ENCODE measurements at regions not wholly inside any gene's neighbourhood (a gene's known extent, or its start where the extent isn't known, plus 50 kb on each side); places are given as distances from the start of the nearest gene placed in this dataset.

DNA sequence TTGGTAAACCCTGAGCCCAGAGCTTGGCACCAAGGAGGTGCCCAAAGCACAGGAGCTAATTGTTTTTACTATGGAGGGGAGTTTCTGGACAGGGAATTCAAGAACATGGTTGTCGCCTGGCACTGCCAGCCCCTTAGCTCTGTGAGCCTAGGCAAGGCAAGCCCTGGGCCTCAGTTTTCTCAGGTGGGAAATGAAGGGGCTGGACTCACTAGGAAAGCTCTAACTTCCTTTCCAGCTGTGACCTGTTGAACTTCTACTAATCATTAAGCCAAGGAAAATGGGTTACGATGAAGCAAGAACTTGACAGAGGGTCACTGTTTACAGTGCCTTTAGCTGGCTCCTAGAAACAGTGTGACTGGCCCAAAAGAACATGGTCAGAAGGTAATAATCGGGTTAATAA, 277.2 kb downstream of the SHQ1 start:
- no peak for DNase-seq (ENCODE audit: low read depth in 4 of 4, low spot score in 3 of 4)

DNA sequence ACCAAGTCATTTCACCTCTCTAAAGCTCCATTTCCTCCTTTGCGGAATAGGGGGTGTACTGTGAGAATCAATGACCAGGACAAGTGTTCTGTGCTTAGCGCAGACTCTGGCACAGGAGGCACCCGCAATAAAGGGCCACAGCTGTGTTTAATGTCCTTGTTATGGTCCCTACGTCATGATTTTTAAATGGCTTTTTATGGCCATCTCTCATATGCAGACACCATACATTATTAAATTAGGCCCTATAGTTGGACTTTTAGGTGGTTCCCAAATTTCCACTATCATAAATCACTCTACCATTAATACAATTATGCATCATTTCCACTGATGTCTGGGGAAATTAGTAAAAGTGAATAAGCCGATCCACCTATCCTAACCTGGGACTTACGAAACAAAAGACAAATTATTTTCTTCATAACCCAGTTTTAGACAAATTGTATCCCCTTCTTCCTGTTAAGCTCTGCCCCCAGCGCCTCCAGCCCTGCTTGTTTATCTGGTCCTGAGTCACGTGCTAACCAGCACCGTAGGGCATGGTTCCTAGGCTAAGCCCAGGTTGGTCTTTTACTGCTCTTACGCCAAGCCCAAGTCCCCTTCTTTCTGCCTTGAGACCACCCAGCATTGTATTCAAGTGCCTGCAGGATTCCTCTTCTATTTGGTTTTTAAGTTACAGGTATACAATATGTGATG, 278.3 kb downstream of the SHQ1 start:
- DNase-seq (ENCODE audit: low read depth in 4 of 4, low spot score in 3 of 4): no peak

DNA sequence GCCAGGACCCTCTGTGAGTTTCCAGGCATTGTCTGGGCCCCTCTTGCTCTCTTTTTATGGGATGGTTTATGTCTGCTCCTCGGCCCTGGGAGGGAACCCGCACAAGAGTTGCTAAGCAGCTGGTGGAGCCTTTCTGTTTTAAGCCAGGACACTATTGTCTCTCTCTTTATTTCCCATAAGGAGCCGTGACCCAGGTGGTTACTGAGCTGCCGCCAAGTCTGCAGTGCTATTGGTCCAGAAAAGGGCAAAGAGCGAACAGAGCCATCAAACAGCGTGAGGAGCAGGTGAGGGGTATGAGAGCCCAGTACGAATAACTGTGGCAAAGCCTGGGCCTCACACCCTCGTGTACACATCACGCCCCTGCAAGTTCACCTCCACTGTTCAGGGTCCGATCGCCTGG, 280.2 kb downstream of the SHQ1 start:
- DNase-seq (ENCODE audit: low read depth in 4 of 4, low spot score in 3 of 4): no peak

DNA sequence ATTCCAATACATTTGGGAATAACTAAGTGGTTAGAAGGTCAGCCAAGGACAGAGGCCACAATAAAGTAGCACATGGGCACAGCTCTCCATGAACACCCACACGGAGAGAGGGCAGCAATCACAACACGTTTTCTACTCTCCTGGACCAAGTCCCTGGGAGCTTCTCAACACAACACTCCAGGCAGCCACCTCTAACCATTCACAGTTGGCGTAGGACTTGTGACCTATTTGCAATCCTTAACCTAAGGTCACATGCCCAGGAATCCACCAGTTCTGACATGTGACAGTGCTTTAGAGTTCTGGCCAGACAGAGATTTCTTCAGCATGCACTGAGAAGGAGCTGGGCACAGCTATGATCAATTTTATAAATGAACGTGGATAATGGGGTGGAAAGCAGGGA, 280.8 kb downstream of the SHQ1 start:
- DNase-seq (ENCODE audit: low read depth in 4 of 4, low spot score in 3 of 4): no peak

DNA sequence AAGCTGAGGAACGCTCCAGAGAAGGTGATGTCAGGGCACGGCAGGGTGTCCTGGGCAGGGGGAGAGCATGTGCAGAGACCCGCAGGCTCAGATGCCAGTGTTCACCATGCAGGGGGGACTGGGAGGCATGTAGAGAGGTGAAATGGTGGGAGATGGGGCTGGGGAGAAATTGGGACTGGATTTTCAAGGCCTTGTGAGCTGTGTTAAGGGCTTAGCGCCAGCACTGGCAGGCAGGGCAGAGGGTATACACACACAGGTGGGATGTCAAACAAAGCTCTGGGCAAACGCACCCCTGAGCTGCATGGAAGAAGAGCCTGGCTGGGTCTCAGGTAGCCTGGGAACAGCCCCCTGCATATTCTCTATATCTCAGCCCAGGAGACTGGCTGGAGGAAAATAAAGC, 282.7 kb downstream of the SHQ1 start:
- no peak for DNase-seq (ENCODE audit: low read depth in 4 of 4, low spot score in 3 of 4)

DNA sequence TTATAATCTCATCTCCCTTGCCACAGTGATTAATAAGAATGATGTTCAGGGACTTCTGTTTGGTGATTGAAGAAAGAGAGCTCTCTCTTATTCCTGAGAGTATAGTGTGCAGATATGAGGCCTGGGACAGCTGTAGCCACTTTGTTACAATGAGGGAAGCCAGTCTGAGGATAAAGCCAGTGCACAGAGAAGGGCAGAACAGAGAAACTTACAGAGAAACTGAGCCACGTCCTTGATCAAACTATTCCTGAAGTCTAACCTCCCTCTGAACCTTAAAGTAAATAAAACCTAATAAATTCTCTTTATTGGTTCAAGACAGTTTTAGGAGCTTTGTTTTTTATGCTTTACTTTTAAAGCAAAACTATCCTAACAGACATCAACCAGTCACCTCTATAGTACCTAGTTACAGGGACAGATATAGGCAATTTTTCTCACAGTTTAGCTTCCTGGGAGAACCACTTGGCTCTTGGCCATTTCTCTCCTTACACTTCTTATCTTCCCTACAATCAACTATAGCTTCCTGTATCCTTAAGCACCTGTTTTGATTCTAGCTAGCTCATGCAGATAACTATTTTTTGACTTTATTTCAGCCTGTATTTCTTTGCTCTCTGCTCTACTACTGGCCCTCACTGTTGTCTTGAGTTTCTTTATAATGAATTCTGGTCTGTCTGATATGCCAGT, 284.4 kb downstream of the SHQ1 start:
- DNase-seq (ENCODE audit: low read depth in 4 of 4, low spot score in 3 of 4): no peak

DNA sequence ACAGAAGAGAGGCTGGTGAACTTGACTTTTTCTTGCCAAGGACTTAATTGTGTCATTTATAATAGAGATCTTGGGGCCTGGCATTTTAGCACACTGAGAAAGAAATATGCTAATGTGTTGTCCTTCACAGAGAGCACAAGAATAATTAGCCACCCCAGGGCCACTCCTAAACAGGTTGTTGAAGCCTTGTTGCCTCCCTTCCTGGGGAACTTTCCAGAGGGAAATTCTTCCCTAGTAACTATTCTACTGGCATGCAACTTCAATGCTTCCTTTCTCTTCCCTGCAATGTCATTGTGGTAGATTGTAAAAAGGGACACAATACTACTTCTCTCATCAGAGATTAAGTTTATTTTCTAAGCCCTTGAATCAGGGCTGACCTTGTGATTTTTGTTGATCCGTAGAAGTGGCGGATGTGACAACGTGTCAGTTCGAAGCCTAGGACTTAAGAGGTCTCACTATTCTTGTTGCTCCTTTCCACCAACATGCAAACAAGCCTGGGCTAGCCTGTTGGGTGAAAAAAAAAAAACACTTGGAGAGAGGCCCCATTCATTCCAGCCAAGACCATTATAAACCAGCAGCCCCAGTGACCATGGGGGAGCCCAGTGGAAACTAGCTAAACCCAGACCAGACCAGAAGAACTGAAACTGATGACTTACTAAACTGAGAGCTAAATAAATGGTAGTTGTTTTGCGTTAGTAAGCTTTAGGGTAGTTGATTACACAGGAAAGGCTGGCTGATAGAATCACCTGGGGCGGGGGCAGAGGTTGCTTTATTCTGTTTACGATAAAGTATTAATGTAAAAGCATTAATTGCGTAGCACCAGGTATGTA, 287.2 kb downstream of the SHQ1 start:
- DNase-seq (ENCODE audit: low read depth in 4 of 4, low spot score in 3 of 4): no peak

DNA sequence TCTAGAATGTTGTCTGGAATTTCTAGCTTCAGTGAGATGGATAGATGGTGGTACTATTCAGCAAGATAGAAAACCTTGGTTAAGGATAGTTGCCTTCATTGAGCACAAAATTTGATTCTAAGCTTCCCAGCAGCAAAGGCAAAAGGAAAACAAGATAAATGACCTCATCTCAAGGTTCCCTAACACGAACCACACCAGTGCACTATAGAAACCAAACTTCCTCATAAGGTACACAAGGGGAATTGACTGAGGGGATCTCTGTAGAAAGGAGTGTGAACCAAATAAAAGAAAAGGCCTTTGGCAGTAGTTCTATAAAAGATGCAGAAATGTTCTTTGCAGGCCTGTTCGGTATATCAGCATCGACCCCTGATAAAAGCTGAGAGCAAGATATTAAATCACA, 288.9 kb downstream of the SHQ1 start:
- no peak for DNase-seq (ENCODE audit: low read depth in 4 of 4, low spot score in 3 of 4)

DNA sequence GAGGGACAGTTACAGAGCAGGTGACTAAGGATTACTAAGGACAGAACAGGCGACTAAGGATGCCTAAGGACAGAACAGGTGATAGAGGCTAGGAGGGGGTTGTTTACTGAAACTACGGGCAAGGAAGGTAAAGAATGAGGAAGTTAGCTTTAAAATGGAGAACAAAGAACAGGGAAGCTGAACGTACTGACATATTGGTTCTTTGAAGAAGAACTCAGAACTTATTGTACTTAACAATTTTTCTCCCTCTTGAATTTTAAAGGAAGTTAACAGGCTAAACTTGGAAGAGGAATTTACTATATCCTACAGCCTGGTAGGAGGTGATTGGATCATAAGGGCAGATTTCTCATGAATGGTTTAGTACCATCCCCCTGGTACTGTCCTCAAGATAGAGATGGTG, 290.2 kb downstream of the SHQ1 start:
- no peak for DNase-seq (ENCODE audit: low read depth in 4 of 4, low spot score in 3 of 4)

DNA sequence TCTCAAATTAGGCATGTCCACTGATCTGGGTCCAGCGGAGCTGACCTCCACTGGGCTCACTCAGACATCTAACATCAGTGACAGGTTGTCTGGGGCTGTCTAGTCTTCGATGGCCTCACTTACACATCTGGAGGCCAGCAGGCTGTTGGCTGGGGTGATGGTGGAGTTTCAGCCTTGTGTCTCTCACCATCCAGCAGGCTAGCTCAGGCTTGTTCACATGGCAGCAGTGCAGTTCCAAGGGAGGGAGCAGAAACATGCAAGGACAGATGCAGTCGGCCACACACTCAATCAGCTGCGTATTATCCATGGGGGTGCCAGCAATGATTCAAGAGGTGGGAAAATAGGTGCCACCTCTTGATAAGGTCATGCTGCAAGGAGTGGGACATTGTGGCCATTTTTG, 292.5 kb downstream of the SHQ1 start:
- DNase-seq (ENCODE audit: low read depth in 4 of 4, low spot score in 3 of 4): no peak

DNA sequence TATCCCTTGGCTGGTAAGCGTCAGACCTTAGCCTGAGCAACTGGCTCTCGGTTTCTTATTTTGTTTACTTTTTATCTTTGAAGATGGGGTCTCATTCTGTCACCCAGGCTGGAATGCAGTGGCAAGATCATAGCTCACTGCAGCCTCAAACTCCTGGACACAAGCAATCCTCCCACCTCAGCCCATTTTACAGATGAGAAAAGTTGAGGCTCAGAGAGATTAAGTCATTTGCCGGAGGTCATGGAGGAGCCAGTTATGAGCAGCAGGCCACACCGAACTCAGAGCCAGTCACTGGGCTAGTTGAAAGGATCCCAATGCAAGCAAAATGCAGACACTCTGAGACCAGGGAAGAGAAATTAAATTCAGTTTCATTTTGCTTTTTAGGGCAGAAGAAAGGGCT, 293.6 kb downstream of the SHQ1 start:
- no peak for DNase-seq (ENCODE audit: low read depth in 4 of 4, low spot score in 3 of 4)

DNA sequence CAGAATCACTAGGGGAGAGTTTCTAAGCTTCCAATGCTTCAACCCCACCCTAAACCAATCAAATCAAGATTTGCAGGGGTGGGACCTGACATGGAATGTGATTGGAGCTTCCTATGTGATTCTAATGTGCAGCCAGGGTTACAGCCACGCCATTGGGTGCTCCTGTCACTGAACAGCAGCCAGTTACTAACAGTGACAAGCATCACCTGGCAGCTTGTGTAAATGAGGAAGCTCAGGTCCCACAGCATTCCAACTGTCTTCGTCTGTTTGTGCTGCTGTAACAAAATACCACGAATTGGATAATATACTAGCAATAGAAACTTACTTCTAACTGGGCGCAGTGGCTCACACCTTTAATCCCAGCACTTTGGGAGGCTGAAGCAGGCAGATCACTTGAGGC, 294.9 kb downstream of the SHQ1 start:
- no peak for DNase-seq (ENCODE audit: low read depth in 4 of 4, low spot score in 3 of 4)

DNA sequence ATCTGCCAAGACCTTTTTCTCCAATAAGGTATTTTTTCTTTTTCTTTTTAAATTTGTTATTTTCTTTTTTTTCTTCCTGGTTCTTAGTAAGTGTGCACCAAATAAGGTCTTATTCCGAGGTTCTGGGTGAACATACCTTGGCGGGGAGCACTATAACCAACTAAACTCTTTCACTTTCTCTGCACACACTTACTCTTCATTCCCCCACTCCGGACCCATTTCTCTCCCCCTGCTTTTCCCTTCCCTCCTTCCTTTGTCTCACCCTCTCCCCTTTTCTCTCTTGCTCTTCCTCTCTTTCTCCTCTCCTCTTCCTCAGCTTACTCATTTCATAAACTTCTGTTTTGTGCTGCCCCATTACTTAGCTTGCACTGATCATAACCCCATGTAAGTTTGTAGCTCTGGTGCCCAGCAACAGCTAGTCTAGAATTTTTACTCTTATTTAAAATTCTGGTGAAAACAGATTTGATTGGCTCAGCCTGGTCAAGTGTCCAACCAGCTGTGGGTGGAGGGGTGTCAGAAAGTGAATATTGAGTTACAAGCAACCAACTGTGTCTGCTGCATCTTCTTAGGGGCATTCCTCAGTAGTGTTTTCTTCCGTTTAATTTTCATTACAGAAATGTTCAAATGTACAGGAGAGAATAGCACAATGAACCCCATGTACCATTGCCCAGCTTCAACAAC, 297.5 kb downstream of the SHQ1 start:
- DNase-seq (ENCODE audit: low read depth in 4 of 4, low spot score in 3 of 4): peak in 1 of 4 donors; percentile 45

DNA sequence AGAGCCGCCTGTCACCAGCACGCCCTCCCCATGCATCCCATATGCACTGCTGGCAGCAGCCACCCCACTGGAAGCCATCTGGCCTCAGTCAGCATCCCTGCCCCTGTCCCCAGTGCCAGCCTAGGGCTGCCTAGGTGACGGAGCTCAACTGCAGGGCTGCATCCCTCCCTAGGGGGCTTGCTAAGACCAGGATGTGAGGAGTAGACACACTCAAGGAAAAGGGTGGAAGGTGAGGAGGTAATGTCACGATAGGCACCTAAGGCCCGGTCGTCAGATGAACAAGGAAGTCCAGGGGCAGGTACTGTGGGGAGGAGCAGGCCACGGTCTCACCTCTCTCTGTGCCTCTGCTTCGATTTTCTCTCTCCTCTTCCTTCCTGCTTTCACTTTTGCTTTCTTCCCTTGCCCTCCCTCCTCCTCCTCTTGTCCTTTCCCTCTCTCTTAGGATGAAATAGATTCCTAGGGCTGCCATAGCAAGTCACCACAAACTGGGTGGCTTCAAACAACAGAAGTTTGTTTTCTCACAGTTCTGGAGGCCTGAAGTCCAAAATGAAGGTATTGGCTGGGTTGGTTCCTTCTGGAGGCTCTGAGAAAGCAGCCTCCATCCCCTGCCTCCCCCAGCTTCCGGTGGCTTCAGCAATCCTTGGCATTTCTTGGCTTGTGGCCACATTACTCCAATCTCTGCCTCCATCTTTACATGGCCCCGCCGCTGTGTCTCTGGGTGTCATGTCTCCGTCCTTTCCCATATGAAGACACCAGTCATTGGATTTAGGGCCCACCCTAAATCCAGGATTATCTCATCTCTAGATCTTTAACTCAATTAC, 298.3 kb downstream of the SHQ1 start:
- DNase-seq (ENCODE audit: low read depth in 4 of 4, low spot score in 3 of 4): no peak

DNA sequence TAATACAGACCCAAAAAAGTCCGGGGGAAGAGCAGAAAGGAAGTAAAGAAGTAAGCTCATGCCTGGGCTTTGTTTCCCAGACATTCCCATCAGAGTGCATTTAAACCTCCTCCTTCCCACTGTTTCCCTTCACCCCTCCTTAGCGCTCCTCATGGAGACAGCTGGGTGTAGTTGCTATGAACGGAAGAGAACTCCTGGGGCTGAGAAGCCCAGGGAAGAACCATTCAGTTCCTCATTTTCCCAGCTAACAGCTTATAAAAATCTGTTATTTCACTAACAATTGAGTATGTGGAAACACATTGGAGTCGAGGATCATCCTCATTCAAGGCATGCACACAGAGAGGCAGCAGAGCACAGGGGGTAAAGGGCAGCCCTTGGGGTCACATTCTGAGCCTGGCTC, 299.3 kb downstream of the SHQ1 start:
- DNase-seq (ENCODE audit: low read depth in 4 of 4, low spot score in 3 of 4): no peak

DNA sequence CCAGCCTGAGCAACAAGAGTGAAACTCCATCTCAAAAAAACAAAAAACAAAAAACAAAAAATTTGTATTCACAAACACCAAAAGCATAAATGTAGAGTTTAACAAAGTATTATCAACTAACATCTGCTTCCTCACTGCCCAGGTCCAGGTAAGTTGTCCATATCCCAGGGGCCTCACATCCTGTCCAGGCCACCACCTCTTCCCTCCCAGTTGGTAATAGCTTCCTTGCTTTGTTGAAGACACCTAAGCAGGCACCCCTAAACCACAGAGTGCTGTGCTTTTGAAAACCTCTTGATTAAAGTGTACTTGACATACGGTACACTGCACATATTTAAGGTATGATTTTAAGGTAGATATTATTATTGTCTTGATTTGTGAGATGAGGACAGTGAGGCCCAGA, 299.8 kb downstream of the SHQ1 start:
- no peak for DNase-seq (ENCODE audit: low read depth in 4 of 4, low spot score in 3 of 4)

DNA sequence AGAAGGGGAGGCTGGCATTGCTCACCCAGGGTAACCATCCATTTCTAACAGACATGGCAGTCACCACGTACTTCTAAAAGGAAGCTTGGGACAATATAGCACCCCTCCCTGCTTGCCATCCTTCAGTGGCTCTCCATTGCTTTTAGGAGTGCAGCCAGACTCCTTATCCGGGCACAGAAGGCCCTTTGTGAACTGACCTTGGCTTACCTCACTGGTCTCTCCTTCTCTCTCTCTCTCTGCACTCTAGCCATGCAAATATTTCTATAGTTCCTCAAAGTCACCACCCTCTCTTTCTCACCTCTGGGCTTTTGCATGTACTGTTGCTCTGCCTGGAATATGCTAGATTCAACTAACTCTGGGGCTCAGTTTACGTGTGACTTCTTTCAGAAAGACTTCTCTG, 301.1 kb downstream of the SHQ1 start:
- no peak for DNase-seq (ENCODE audit: low read depth in 4 of 4, low spot score in 3 of 4)

DNA sequence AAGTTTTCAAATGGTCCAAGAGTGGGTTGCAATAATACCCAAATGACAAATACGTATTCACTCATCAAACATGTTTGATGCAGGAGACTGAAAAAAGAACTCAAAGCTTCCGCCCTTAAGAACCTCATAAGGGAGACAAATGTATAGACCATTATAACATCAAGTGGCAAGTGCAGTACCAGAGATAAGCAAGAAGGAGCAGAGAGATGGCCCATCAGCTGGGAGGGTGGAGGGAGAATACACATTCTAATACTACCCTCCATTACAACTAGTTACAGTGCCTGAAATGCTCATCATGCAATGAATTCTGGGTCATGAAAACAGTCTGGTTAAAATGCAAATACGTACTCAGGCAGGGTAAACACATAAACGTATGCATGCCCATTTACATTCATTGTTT, 304.0 kb downstream of the SHQ1 start:
- no peak for DNase-seq (ENCODE audit: low read depth in 4 of 4, low spot score in 3 of 4)

DNA sequence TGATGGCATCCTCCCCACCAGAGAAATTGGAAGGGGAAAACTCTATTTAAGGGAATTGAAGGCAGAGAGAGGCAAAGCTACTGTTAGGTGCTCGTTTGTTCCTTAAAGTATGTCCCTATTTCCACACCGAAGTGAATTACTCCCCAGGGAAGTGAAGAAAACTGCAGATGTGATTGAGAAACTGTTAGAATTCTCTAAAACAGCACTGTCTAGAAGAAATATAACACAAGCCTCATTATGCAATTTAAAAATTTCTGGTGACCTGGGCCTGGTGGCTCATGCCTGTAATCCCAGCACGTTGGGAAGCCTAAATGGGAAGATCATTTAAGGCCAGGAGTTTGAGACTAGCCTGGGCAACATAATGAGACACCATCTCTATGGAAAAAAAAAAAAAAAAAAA, 305.0 kb downstream of the SHQ1 start:
- no peak for DNase-seq (ENCODE audit: low read depth in 4 of 4, low spot score in 3 of 4)

DNA sequence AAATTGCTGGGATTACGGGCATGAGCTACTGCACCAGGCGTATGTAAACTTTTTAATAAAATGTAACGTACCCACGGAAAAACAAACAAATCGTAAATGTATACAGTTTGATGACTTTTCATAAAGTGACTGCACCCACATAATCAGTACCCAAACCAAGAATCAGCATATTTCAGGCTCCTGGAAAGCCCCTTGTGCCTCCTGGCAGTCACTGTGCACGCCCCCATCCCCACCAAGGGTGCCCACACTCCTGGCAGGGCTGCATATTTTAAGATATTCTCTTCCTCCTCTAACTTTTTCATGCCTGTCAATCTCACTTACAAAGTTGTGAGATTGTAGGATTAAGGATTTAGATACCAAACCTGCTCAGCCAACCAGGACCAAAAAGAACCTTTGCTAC, 305.5 kb downstream of the SHQ1 start:
- no peak for DNase-seq (ENCODE audit: low read depth in 4 of 4, low spot score in 3 of 4)

Data from left renal pelvis (tissue), 4 donors.